ENCODE measurements at regions not wholly inside any gene's neighbourhood (a gene's known extent, or its start where the extent isn't known, plus 50 kb on each side); places are given as distances from the start of the nearest gene placed in this dataset.

DNA sequence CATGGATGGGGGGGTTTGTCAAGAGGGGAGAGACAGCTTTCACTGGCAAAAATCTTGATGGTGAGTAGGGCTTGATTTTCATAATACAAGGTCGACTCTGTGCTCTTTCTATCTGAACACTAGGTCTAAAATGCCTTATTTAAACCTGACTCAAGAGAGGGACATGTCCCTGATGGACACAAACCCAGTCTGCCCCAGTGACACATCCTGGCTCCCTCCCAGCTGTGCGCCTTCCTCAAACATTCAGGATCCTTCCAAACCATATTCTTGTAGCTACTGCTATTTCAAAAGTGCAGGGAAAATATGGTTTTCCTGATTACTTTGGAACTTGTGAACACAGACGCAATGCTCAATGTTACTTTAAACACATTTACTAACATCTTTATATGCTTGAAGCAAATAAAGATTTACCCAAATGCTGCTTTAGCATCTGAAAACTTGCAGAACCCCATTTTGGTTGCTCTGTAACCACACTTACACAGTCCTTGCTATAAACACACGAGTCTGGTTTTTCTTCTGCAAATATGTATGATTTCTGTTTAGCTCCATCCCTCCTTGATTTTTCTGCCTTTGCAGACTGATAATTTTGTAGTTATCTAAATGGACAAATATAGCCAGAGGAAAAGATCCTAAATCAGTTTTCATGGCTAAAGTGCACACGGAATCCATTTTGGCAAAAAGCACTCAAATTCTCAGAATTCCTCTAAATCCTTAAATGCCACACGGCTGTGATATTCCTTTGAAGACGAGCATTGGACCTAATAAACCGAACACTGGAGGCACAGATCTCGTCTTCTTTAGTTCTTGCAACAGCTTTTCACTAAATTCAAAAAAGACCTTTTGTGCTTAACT lies 499.9 kb upstream of the ZFHX3 start:
- no peak overlapping the region for H3K27ac ChIP-seq (ENCODE audit: extremely low read length, insufficient read depth, low read length)
- no peak overlapping the region for H3K9ac ChIP-seq (ENCODE audit: insufficient read depth, low read depth, low read length)
- no peak overlapping the region for H3K4me2 ChIP-seq (ENCODE audit: low read depth, low read length)
- WGBS (ENCODE audit: low lambda C conversion rate): 8% methylated on average over 9 of the region's 9 CpGs
- peaks cover 11 to 64% of the 10 kb centered on the region in 2 experiments; a peak in 4 of 5 replicates for H3K27me3 ChIP-seq (ENCODE audit: control insufficient read depth in 1 of 2, insufficient read depth in 2 of 2, low read length in 2 of 2)
- H2AFZ ChIP-seq (ENCODE audit: low read length): no peak overlapping the region
- DNase-seq (ENCODE audit: low spot score): no peak
- TF ChIP-seq SETDB1 (CRISPR knock-in tag; IDR thresholded peaks at IDR 0.05; ENCODE audit: borderline replicate concordance) (no peak), ZNF7 (CRISPR knock-in tag; IDR thresholded peaks at IDR 0.05) (no peak), ZBTB42 (CRISPR knock-in tag; IDR thresholded peaks at IDR 0.05) (no peak), MLLT10 (CRISPR knock-in tag; IDR thresholded peaks at IDR 0.05) (no peak), GABPB1 (CRISPR knock-in tag; IDR thresholded peaks at IDR 0.05) (no peak), TSC22D2 (CRISPR knock-in tag; IDR thresholded peaks at IDR 0.05; ENCODE audit: borderline replicate concordance) (no peak), CBX2 (IDR thresholded peaks at IDR 0.05; ENCODE audit: low read depth, low read length) (no peak), CBX2 (CRISPR knock-in tag; IDR thresholded peaks at IDR 0.05; ENCODE audit: low read depth) (no peak), PAF1 (CRISPR knock-in tag; IDR thresholded peaks at IDR 0.05) (no peak), TBP (CRISPR knock-in tag; IDR thresholded peaks at IDR 0.05) (no peak)
- TF ChIP-seq, protein P1, sequence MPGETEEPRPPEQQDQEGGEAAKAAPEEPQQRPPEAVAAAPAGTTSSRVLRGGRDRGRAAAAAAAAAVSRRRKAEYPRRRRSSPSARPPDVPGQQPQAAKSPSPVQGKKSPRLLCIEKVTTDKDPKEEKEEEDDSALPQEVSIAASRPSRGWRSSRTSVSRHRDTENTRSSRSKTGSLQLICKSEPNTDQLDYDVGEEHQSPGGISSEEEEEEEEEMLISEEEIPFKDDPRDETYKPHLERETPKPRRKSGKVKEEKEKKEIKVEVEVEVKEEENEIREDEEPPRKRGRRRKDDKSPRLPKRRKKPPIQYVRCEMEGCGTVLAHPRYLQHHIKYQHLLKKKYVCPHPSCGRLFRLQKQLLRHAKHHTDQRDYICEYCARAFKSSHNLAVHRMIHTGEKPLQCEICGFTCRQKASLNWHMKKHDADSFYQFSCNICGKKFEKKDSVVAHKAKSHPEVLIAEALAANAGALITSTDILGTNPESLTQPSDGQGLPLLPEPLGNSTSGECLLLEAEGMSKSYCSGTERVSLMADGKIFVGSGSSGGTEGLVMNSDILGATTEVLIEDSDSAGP (CRISPR knock-in tag; IDR thresholded peaks at IDR 0.05; ENCODE audit: borderline replicate concordance): no peak
- H3K4me3 ChIP-seq (replicated peaks in 1 of 3; ENCODE audit: insufficient read depth in 1 of 3, low read depth in 2 of 3, low read length in 3 of 3): no peak overlapping the region
- no peaks in the 10 kb centered on the region for H3K79me2 ChIP-seq (ENCODE audit: insufficient read depth, low read length)
- intact Hi-C loops (cut with micrococcal nuclease; ENCODE audit: unreplicated experiment): no loop called here
- ChIA-PET POLR2A (no interaction called here), CTCF (ENCODE audit: low intra/inter-chr PET ratio, low total read pairs) (no interaction called here)
- FAIRE-seq: no peak
- H3K9me3 ChIP-seq (ENCODE audit: low read length): no peaks in the 10 kb centered on the region
- BruUV-seq (replicated peaks): no TSS peak
- H3K4me1 ChIP-seq (ENCODE audit: insufficient read depth, low read length): peaks cover 8% of the 10 kb centered on the region
- ATAC-seq: no peak
- in situ Hi-C loops (cut with HindIII; ENCODE audit: extremely low pct_ligation_motif_present, low pct_unique_long_range_greater_than_20kb): no loop called here
- H3K36me3 ChIP-seq (replicated peaks in 1 of 2; ENCODE audit: control insufficient read depth in 1 of 2, insufficient read depth in 2 of 2, low read length in 2 of 2): no peaks in the 10 kb centered on the region
- no peaks in the 10 kb centered on the region for H4K20me1 ChIP-seq (ENCODE audit: insufficient read depth, low read length)

All from HepG2 (cell line).